ENCODE measurements at regions not wholly inside any gene's neighbourhood (a gene's known extent, or its start where the extent isn't known, plus 50 kb on each side); places are given as distances from the start of the nearest gene placed in this dataset.
A peak's percentile ranks its signal among the peaks of the same experiment; 100 is the strongest.

- no peak overlapping the region for H2AFZ ChIP-seq (ENCODE audit: low read depth, low read length)
- no peaks in the 10 kb centered on the region for H4K20me1 ChIP-seq (replicated peaks; ENCODE audit: control insufficient read depth, insufficient read depth, low read length)
- FAIRE-seq (no peak), ATAC-seq (no peak), DNase-seq (ENCODE audit: extremely low read depth in 1 of 4, low spot score in 3 of 4) (no peak)
- no peak overlapping the region for H3K27ac ChIP-seq (ENCODE audit: extremely low read depth, low read depth, low read length)
- no peaks in the 10 kb centered on the region for H3K9me1 ChIP-seq (ENCODE audit: control insufficient read depth, insufficient read depth, low read length)
- in situ Hi-C loops (cut with MboI) (no loop called here), intact Hi-C loops (cut with micrococcal nuclease) (no loop called here)
- no peak overlapping the region for H3K9ac ChIP-seq (ENCODE audit: insufficient read depth in 1 of 2, low read depth in 2 of 2, low read length in 2 of 2)
- H3K36me3 ChIP-seq (ENCODE audit: control insufficient read depth, insufficient read depth, low read length) = no peaks in the 10 kb centered on the region
- H3K4me1 ChIP-seq (replicated peaks in 1 of 2; ENCODE audit: control insufficient read depth in 2 of 2, insufficient read depth in 2 of 2, low read length in 2 of 2) = no peaks in the 10 kb centered on the region
- ChIA-PET POLR2A (no interaction called here), CTCF (ENCODE audit: low intra/inter-chr PET ratio) (no interaction called here)
- no peak overlapping the region for H3K4me3 ChIP-seq
- no peaks in the 10 kb centered on the region for H3K9me3 ChIP-seq (replicated peaks; ENCODE audit: control insufficient read depth, insufficient read depth, low read depth, low read length)
- H3K79me2 ChIP-seq (ENCODE audit: control insufficient read depth, insufficient read depth, low read length) = no peaks in the 10 kb centered on the region
- no TSS peak for BruUV-seq (replicated peaks)
- no peaks in the 10 kb centered on the region for H3K27me3 ChIP-seq (ENCODE audit: control insufficient read depth in 2 of 2, insufficient read depth in 2 of 2, low read length in 2 of 2)
- H3K4me2 ChIP-seq (ENCODE audit: insufficient read depth, low read length) = no peak overlapping the region
- no peak for TF ChIP-seq MGA (IDR thresholded peaks at IDR 0.05)
- TF ChIP-seq PTBP1 (IDR thresholded peaks at IDR 0.05; ENCODE audit: low read depth, low read length) = no peak
- TF ChIP-seq L3MBTL2 (IDR thresholded peaks at IDR 0.05) = no peak
- TF ChIP-seq ZNF395 (CRISPR knock-in tag; IDR thresholded peaks at IDR 0.05) = no peak
- TF ChIP-seq MAFG (tag; conservative IDR thresholded peaks at IDR 0.05) = peak; percentile 73
- no peak for TF ChIP-seq ATF1 (CRISPR knock-in tag; IDR thresholded peaks at IDR 0.05)
- TF ChIP-seq ATF1 (tag; IDR thresholded peaks at IDR 0.05) = no peak
- TF ChIP-seq ZNF668 (CRISPR knock-in tag; IDR thresholded peaks at IDR 0.05) = no peak
- TF ChIP-seq HNRNPL (IDR thresholded peaks at IDR 0.05; ENCODE audit: low read depth, low read length) = no peak
- peak; percentile 72 for TF ChIP-seq MAFF (IDR thresholded peaks at IDR 0.05; ENCODE audit: low read length)
- peak; percentile 75 for TF ChIP-seq C11orf30 (IDR thresholded peaks at IDR 0.05; ENCODE audit: low read depth)
- TF ChIP-seq ZKSCAN1 (IDR thresholded peaks at IDR 0.05; ENCODE audit: low read depth, low read length) = no peak
- no peak for TF ChIP-seq TCF7 (IDR thresholded peaks at IDR 0.05; ENCODE audit: borderline replicate concordance)
- no peak for TF ChIP-seq SREBF1 (IDR thresholded peaks at IDR 0.05; ENCODE audit: borderline replicate concordance, low read depth, low read length)
Measured at GRCh38 chr4:89541998-89542397, 234.4 kb upstream of the GPRIN3 start.
